Activated CD4-positive, alpha-beta T cell treated with anti-CD3 and anti-CD28 coated beads, Interleukin-2, amount 50 U/mL, for 24 hours (primary cell): ENCODE measurements at regions not wholly inside any gene's neighbourhood (a gene's known extent, or its start where the extent isn't known, plus 50 kb on each side); places are given as distances from the start of the nearest gene placed in this dataset.

Source experiments
- DNase-seq, 2 donors: peaks; one replicate each; pipeline ENCODE4 v3.0.0-alpha.2; 2020; ENCODE audit warnings: low read depth in 1 of 2, low spot score in 1 of 2

DNA sequence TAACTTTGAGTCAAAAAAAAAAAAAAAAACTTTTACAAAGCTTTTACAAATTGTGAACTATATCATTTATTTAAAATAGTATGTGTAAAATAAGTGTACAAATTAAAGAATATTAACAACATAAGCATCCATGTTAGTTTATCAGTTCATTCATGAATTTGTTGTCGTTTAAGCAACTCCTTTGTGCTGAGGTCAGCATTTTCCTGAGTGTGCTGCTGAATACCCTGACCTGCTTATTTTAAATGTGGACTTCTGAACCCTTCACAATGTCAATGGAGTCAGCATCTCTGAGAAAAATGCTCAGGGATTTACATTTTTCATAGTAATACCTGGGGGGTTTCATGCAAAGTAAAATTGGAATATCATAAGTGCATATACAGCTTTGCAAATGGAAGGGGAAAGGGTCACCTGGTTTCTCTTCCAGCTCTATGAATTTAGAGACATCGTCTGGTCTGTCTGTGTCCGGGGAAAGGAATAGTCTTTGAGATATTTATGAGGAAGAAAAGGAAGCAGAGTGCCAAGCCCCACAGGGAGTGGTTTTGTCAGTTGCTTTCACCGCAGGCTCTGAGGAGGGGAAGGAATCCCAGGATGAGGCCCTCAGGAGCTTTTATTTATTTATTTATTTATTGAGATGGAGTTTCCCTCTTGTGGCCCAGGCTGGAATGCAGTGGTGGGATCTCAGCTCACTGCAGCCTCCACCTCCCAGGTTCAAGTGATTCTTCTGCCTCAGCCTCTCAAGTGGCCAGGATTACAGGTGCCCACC is 125.5 kb upstream of the SVIL start:
- DNase-seq: no peak

GRCh38 chr10:29757551-29758297 is 123.0 kb upstream of the SVIL start:
- DNase-seq: no peak

DNA sequence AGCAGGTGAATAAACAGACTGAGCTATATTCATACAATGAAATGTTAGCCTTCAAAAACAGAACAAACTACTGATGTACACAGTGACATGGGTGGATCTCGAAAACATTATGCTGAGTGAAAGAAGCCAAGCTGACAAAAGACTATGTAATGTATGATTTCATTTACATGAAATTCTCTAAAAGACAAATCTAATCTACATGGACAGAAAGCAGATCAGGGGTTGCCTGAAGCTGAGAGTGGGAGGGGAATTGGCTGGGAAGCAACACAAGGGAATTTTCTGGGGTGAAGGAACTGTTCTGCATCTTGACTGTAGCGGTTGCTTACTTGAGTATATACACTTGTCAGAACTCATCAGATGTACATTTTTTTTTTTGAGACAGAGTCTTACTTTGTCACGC is 121.7 kb upstream of the SVIL start:
- DNase-seq: no peak

- no peak for DNase-seq
These were observed 118.5 kb upstream of the SVIL start for GRCh38 chr10:29753283-29753682.

DNA sequence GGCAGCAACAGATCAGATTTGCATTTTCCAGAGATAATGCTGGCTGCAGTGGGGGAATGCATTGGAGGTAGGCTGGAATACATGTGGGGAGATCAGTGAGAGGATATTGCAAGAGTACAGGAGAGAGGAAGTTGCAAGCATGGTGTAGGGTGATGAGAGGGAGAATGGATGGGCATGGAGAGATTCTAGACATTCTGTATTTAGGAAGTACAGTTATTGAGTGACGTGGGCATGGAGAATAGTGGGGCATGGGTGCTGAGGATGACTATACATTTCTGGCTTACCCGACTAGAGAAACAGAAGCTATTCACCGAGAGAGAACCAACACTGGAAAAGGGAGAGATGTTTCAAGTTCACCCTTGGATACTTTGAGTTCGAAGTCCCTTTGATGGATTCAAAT is 116.9 kb upstream of the SVIL start:
- DNase-seq: no peak

- DNase-seq: no peak
These were observed 116.5 kb upstream of the SVIL start for GRCh38 chr10:29751240-29751639.

GRCh38 chr10:29749150-29749549 is 114.4 kb upstream of the SVIL start:
- no peak for DNase-seq

GRCh38 chr10:29748109-29748650 is 113.4 kb upstream of the SVIL start:
- DNase-seq: no peak

DNA sequence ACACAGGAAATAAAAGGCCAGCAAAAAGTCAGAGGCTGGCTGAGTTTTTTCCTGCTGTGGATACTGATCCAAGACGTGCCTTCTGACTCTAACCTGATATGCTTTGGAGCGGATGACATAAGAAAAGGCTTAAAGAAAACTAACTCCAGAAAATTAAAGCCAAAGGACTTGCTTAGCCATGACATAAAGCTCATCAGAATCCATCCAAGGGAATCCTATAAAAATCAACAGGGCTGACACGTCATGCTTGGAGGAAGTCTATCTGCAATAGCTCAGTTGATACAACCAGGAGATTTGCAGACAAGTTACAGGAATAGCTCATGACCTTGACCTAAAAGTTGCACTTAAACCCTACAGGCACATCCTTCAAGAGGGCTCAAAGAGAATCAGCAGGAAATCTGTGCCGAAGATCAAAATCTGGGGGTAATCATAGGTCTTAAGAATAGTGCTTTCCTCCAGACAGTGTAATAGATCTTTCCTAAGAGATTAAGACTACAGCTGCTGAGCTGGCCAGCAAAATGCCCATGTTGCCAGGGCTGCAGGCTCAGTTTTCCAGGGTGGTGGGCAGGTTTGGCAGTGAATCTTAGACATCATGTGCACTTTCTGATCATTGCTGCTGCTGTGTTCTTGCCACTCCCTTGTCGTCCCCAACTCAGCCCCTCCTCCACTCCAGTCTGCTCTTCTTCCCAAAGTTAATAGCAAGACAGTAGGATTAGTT is 111.5 kb upstream of the SVIL start:
- no peak for DNase-seq

GRCh38 chr10:29740981-29741545 is 106.3 kb upstream of the SVIL start:
- DNase-seq: no peak

DNA sequence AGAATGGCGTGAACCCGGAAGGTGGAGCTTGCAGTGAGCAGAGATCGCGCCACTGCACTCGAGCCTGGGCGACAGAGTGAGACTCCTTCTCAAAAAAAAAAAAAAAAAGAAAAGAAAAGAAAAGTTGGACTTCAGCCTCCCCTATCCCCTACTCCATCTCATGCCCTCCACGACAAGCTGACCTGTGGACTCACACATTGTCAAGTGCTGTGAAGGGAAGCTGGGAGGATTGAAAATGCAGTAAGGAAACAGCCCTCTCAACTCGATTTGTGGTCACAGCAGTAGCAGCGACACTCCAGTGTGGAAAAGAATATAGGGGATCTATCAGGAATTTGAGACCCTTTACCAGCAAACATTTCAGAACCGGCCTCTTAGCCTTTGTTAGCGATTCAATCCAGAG is 103.6 kb upstream of the SVIL start:
- DNase-seq: no peak

GRCh38 chr10:29737074-29737593 is 102.4 kb upstream of the SVIL start:
- DNase-seq: no peak

DNA sequence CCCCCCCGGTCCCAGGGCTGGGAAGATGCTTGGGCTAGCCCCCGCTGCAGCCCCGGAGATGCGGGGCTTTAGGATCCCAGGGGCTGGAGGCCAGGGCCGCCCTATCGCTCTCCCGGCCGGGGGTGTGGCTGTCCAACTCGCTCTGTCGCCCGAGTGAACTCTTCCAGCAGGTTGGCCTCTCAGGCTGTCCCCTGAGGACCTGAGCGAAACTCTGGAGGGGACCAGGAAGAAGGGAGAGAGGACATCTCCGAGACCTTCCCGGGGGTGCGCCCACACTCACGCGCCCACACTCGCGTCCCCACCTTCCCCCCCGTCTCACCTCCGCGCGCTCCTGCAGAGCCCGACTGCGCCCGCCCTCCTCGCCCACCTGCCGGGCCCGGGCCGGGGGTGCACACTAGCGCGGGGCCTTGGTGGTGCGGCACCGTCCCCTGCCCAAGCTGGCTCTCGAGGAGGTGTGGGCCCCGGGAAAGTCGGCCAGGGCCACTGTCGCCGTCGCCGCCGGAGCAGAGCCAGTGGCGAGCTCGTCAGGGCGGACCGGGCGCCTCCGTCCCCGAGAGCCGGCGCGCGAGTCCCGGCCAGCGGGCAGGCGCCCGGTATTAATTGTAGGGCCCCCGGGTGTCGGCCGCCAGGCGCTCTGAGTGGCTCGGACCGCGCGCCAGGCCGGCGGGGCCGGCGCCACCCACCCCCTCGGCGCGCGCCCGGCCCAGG is 101.7 kb upstream of the SVIL start:
- DNase-seq: peak in 1 of 2 donors; percentile 5

DNA sequence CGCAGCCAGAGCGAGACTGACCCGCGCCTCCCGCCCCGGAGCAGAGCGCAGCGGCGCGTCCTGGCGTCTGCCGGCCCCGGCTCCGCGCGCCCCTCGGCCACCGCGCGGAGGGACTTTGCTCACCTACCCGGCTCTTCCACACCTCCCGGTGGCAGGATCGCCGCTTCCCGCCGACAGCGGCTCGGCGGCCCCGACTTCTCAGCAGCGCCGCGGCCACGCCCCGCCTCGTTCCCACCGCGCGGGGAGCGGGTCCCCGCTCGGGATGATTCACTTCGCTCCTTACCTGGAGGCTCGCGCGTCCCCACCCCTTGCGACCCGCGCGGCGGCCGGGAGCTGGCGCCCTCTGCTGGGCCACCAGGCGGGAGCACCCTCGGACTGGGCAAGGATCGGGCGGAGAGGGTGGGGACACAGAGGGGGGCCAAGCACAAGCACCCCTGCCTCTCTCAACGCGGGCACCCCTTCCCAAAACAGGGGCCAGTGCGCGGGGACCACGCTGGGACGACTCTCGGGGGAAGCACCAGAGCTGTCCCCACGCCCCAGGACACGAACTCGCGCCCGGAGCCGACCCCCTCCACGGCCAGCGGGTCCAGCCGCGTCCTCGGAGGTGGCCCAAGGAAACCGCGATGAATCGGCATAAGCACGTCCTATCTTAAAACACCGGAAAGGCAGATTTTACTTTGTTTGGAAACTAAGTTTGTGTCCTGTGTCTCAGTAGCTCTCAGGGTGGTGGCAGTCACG is 101.0 kb upstream of the SVIL start:
- DNase-seq: peak; percentile 76 to 78

GRCh38 chr10:29734962-29735627 is 100.3 kb upstream of the SVIL start:
- DNase-seq: peak; percentile 25 to 32

DNA sequence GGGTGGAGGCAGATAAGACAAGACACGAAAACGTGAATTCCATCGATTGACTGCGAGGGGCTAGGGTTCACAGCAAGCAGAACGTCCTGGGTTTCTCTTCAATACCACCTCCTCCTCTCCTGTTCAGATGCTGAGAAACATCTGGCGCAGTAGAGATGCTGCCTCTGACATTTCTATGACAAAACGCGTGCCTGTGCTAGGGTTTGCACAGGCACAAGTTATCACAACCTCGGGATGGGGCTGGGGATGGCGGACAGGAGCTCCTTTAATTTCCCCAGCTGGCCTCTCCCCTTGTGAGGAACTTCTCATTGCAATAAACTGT is 99.8 kb upstream of the SVIL start:
- peak in 1 of 2 donors; percentile 1 for DNase-seq

- DNase-seq: no peak
These were observed 98.6 kb upstream of the SVIL start for GRCh38 chr10:29733323-29733722.

DNA sequence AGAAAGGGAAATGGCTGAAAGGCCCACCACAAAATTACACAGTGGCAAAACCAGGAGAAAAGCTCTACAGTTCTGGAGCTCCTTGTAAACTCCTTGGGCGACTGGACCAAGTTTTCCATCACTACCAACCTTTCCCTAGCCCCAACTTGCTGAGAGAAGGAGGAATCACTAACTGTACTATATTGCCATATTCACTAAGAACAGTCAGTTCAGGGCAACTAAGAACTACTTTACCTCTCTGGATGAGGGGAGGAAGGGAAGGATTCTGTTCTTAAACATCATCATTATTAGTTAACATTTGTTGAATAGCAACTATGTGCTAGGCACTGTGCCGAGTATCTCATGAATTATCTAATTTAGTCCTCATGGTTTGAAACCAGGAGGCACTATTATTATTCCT is 98.1 kb upstream of the SVIL start:
- no peak for DNase-seq

DNA sequence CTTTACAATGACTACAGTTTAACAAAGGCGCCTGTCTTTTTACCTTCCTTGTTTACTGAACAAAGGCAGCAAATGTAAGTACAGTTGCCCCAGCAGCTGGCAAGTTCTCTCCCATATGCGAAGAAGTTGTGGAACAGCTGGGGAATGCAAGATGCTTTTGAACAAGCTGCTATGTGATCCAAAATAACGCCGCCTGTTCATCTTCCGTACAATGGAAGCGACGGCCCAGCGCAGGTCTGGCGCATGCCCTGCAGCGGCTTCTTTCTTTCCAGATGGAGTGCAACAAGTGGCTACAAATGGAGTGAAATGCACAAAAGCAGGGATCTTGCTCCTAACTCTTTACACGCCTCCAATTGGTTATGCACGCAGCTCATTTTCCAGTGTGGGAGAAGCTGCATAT is 97.0 kb upstream of the SVIL start:
- DNase-seq: no peak

DNA sequence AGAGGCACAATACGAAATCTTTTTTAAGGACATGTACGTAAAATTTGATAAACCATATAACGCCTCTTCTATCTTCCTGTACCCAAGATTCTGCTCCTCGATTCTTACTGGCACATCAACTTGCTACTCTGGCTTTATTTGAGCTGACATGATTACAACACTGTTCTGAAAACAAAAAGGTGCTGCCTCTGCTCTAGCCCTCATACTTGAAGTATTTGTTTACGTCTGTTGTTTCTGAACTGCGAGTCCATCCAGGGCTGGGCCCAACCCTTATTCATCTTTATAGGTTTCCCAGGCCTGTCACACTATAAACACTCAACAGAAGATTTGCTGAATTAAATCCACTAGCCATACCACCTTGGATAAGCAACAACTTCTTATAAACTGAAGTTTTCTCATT is 96.2 kb upstream of the SVIL start:
- DNase-seq: no peak
